KMS-11 (cell line): ENCODE measurements at regions not wholly inside any gene's neighbourhood (a gene's known extent, or its start where the extent isn't known, plus 50 kb on each side); places are given as distances from the start of the nearest gene placed in this dataset.

Experiments used
- H2AFZ ChIP-seq: fragments of 200-600 bp; sonication (generic); 2 replicates; pipeline ENCODE4 v1.6.1; 2016; ENCODE audit warnings: antibody characterized with exemption, mixed run types, low read depth
- H3K27ac ChIP-seq: fragments of 200-600 bp; sonication (generic); 2 replicates; pipeline ENCODE4 v1.6.1; 2016; ENCODE audit warnings: mild to moderate bottlenecking, mixed run types
- H3K27me3 ChIP-seq: fragments of 200-600 bp; sonication (generic); 2 replicates; pipeline ENCODE4 v1.6.1; 2017; ENCODE audit warnings: mild to moderate bottlenecking, low read depth, mixed run types, moderate library complexity; ENCODE audit not compliant: insufficient read depth
- H3K36me3 ChIP-seq: fragments of 200-600 bp; sonication (generic); 2 replicates; pipeline ENCODE4 v1.6.1; 2017; ENCODE audit warnings: mild to moderate bottlenecking, mixed run types; ENCODE audit not compliant: insufficient read depth
- H3K4me1 ChIP-seq: fragments of 200-600 bp; sonication (generic); 2 replicates; pipeline ENCODE4 v1.6.1; 2016; ENCODE audit warnings: mild to moderate bottlenecking, low read depth, mixed run types; ENCODE audit not compliant: poor library complexity, severe bottlenecking
- H3K4me2 ChIP-seq: fragments of 200-600 bp; sonication (generic); 2 replicates; pipeline ENCODE4 v1.7.0; 2016; ENCODE audit warnings: mild to moderate bottlenecking, mixed run types
- H3K4me3 ChIP-seq: fragments of 200-600 bp; sonication (generic); IDR thresholded peaks from 2 replicates; pipeline ENCODE4 v1.6.1; 2017; ENCODE audit warnings: low read depth, low read length, mixed read lengths; ENCODE audit not compliant: insufficient read depth
- H3K79me2 ChIP-seq: fragments of 200-600 bp; sonication (generic); 2 replicates; pipeline ENCODE4 v1.6.1; 2016; ENCODE audit warnings: low read depth, mixed run types; ENCODE audit not compliant: insufficient read depth
- H3K9ac ChIP-seq: fragments of 200-600 bp; sonication (generic); 2 replicates; pipeline ENCODE4 v1.6.1; 2016; ENCODE audit warnings: mild to moderate bottlenecking, mixed run types
- H4K20me1 ChIP-seq: fragments of 200-600 bp; sonication (generic); 2 replicates; pipeline ENCODE4 v1.6.1; 2016; ENCODE audit warnings: mild to moderate bottlenecking, mixed run types; ENCODE audit not compliant: insufficient read depth
- CTCF ChIP-seq: fragments of 200-600 bp; sonication (generic); conservative IDR thresholded peaks from 2 replicates; pipeline ENCODE4 v1.6.1; 2017; ENCODE audit warnings: low read depth, mild to moderate bottlenecking, antibody characterized with exemption, low read length, moderate library complexity, mixed read lengths

DNA sequence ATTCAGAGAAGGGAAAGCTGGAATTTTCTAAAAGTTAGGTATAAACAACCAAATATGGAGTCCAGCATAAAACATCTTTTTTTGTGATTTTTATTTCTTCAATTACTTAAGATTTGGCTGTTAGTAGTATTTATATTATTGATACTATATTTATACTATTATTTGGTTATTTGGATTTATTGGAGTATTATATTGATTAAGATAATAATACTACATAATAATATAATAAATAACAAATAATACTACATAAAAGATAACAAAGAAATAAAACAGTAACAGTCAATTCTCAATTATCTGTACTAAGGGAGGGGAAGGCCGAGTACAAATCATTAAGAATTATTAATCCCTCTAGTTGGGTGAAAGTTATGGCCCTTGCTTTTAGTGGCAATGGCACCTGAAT lies 66.0 kb upstream of the IRF2 start:
- Histone ChIP-seq H3K36me3 (no peaks in the 10 kb centered on the region), H2AFZ (no peak overlapping the region), H3K4me2 (no peak overlapping the region)

GRCh38 chr4:184538023-184538599 lies 63.8 kb upstream of the IRF2 start:
- H3K4me1 ChIP-seq: peaks cover 58% of the 10 kb centered on the region
- H3K27me3 ChIP-seq: no peaks in the 10 kb centered on the region
- peak overlapping the region; percentile 23 for H3K4me3 ChIP-seq
- H4K20me1 ChIP-seq: no peaks in the 10 kb centered on the region
- peak overlapping the region; percentile 71 for H3K4me2 ChIP-seq
- no peaks in the 10 kb centered on the region for H3K36me3 ChIP-seq
- H3K9ac ChIP-seq: peak overlapping the region; percentile 60; the same call in 1 of the 2 replicates
- TF ChIP-seq CTCF: peak; percentile 66
- peak overlapping the region; percentile 71 for H2AFZ ChIP-seq
- peaks cover 6% of the 10 kb centered on the region for H3K79me2 ChIP-seq
- peak overlapping the region; percentile 69 for H3K27ac ChIP-seq

More for the DNA sequence above, 66.0 kb upstream of the IRF2 start:
- no peaks in the 10 kb centered on the region for H4K20me1 ChIP-seq
- no peak overlapping the region for H3K9ac ChIP-seq
- peaks cover 37% of the 10 kb centered on the region for H3K4me1 ChIP-seq
- no peak overlapping the region for H3K27ac ChIP-seq
- H3K79me2 ChIP-seq: peaks cover 6% of the 10 kb centered on the region
- H3K27me3 ChIP-seq: no peaks in the 10 kb centered on the region
- H3K4me3 ChIP-seq: no peak overlapping the region
- no peak for TF ChIP-seq CTCF

- Histone ChIP-seq H3K4me3 (peak overlapping the region; percentile 73), H3K9ac (peak overlapping the region; percentile 60), H3K27me3 (no peaks in the 10 kb centered on the region), H3K27ac (peak overlapping the region; percentile 69), H2AFZ (peak overlapping the region; percentile 71), H4K20me1 (no peaks in the 10 kb centered on the region), H3K4me2 (peak overlapping the region; percentile 71), H3K36me3 (no peaks in the 10 kb centered on the region), H3K79me2 (peaks cover 6% of the 10 kb centered on the region), H3K4me1 (peaks cover 65% of the 10 kb centered on the region)
- TF ChIP-seq CTCF: no peak
Observed at GRCh38 chr4:184537269-184538022, 63.1 kb upstream of the IRF2 start.

DNA sequence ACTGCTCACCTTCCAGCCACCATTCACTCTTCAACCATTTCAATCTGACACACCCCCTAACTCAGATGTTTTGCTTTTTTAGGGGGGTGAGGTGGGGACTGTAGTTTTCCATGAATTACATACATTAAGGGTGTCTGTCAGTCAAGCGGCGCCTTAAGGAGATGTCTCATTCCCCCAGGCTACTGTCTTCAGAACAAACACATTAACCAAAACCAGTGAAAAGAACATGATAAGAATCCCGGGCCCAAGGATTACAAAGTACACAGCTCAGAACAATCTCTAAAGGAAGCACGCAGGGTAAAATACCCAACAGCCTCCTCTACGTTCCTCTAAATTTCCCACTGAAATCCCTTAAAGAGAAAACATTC lies 62.5 kb upstream of the IRF2 start:
- peak overlapping the region; percentile 71 for H2AFZ ChIP-seq
- no peaks in the 10 kb centered on the region for H3K27me3 ChIP-seq
- peaks cover 6% of the 10 kb centered on the region for H3K79me2 ChIP-seq
- peak overlapping the region; percentile 69 for H3K27ac ChIP-seq
- peak overlapping the region; percentile 60 for H3K9ac ChIP-seq
- H3K4me1 ChIP-seq: peaks cover 71% of the 10 kb centered on the region
- no peak for TF ChIP-seq CTCF
- peak overlapping the region; percentile 73 for H3K4me3 ChIP-seq
- no peaks in the 10 kb centered on the region for H3K36me3 ChIP-seq
- peak overlapping the region; percentile 71 for H3K4me2 ChIP-seq
- no peaks in the 10 kb centered on the region for H4K20me1 ChIP-seq
